HEK293 (cell line): ENCODE measurements at regions not wholly inside any gene's neighbourhood (a gene's known extent, or its start where the extent isn't known, plus 50 kb on each side); places are given as distances from the start of the nearest gene placed in this dataset.

ENCODE experiments used
- CTCF ChIA-PET: fragments of 350-600 bp; formaldehyde crosslinking; extraction: SDS; loops from one replicate; lab custom pipeline; 2021; ENCODE audit warnings: antibody characterized with exemption; lab: Yijun Ruan, JAX
- POLR2A ChIA-PET: fragments of 300-600 bp; formaldehyde crosslinking; extraction: SDS; loops from one replicate; lab custom pipeline; 2020; ENCODE audit warnings: antibody characterized with exemption, inconsistent platforms; lab: Yijun Ruan, JAX
- H3K27ac ChIP-seq: fragments of 200-500 bp; sonication (Bioruptor generic); 2 replicates; pipeline ENCODE4 v1.5.1; 2014; ENCODE audit warnings: low read depth, low read length, control low read depth, inconsistent platforms; ENCODE audit errors: extremely low read depth
- H3K36me3 ChIP-seq, 2 experiments: fragments of 200-500 bp in 1 of 2; sonication (Bioruptor generic) in 1 of 2; 1 replicate in 1 of 2; 2 replicates in 1 of 2; pipeline ENCODE4 v1.5.1; 2014 to 2017; ENCODE audit warnings: inconsistent platforms in 2 of 2, low read length in 2 of 2; ENCODE audit not compliant: control insufficient read depth in 2 of 2, insufficient read depth in 1 of 2
- H3K4me1 ChIP-seq: fragments of 200-500 bp; sonication (Bioruptor generic); 2 replicates; pipeline ENCODE4 v1.5.1; 2014; ENCODE audit warnings: mild to moderate bottlenecking, low read length, inconsistent platforms; ENCODE audit not compliant: control insufficient read depth, insufficient read depth
- H3K4me3 ChIP-seq: 2 replicates; pipeline ENCODE4 v1.5.1; 2011; ENCODE audit warnings: low read depth, mild to moderate bottlenecking, control low read depth, low read length, moderate library complexity
- H3K9me3 ChIP-seq: fragments of 200-500 bp; sonication (Bioruptor generic); 2 replicates; pipeline ENCODE4 v1.5.1; 2014; ENCODE audit warnings: low read depth, low read length, inconsistent platforms; ENCODE audit not compliant: control insufficient read depth, insufficient read depth
- GFI1B ChIP-seq: fragments of 450-650 bp; formaldehyde crosslinking; IDR thresholded peaks from 2 replicates; pipeline ENCODE4 v1.5.1; 2016; ENCODE audit warnings: missing biosample characterization, missing genetic modification characterization
- KLF10 ChIP-seq: fragments of 450-650 bp; IDR thresholded peaks from 2 replicates; pipeline ENCODE4 v1.5.1; 2018; ENCODE audit warnings: missing biosample characterization, mild to moderate bottlenecking, missing genetic modification characterization
- PRDM4 ChIP-seq: fragments of 450-650 bp; formaldehyde crosslinking; IDR thresholded peaks from 2 replicates; pipeline ENCODE4 v1.5.1; 2017; ENCODE audit warnings: missing biosample characterization, missing genetic modification characterization
- ZBTB20 ChIP-seq: fragments of 450-650 bp; formaldehyde crosslinking; IDR thresholded peaks from 2 replicates; pipeline ENCODE4 v1.5.1; 2016; ENCODE audit warnings: missing biosample characterization, missing genetic modification characterization
- ZBTB44 ChIP-seq: fragments of 450-650 bp; IDR thresholded peaks from 2 replicates; pipeline ENCODE4 v1.5.1; 2018; ENCODE audit warnings: missing biosample characterization, mild to moderate bottlenecking, missing genetic modification characterization
- ZNF324 ChIP-seq: fragments of 450-650 bp; formaldehyde crosslinking; IDR thresholded peaks from 2 replicates; pipeline ENCODE4 v1.5.1; 2016; ENCODE audit warnings: missing biosample characterization, missing genetic modification characterization
- ZNF350 ChIP-seq: fragments of 450-650 bp; formaldehyde crosslinking; IDR thresholded peaks from 2 replicates; pipeline ENCODE4 v1.5.0; 2017; ENCODE audit warnings: missing biosample characterization, mild to moderate bottlenecking, missing genetic modification characterization
- ZNF391 ChIP-seq: fragments of 450-650 bp; formaldehyde crosslinking; IDR thresholded peaks from 2 replicates; pipeline ENCODE4 v1.5.1; 2016; ENCODE audit warnings: low read depth, missing biosample characterization, missing genetic modification characterization, borderline replicate concordance
- ZNF404 ChIP-seq: fragments of 450-650 bp; formaldehyde crosslinking; IDR thresholded peaks from 2 replicates; pipeline ENCODE4 v1.5.1; 2017; ENCODE audit warnings: missing biosample characterization, missing genetic modification characterization
- ZNF488 ChIP-seq: fragments of 450-650 bp; formaldehyde crosslinking; IDR thresholded peaks from 2 replicates; pipeline ENCODE4 v1.5.1; 2016; ENCODE audit warnings: missing biosample characterization, missing genetic modification characterization
- ZNF555 ChIP-seq: fragments of 450-650 bp; formaldehyde crosslinking; conservative IDR thresholded peaks from 2 replicates; pipeline ENCODE4 v1.5.1; 2017; ENCODE audit warnings: missing biosample characterization, mild to moderate bottlenecking, missing genetic modification characterization, inconsistent platforms
- ZNF560 ChIP-seq: fragments of 450-650 bp; formaldehyde crosslinking; IDR thresholded peaks from 2 replicates; pipeline ENCODE4 v1.5.1; 2017; ENCODE audit warnings: missing biosample characterization, missing genetic modification characterization, borderline replicate concordance
- ZNF596 ChIP-seq: fragments of 450-650 bp; IDR thresholded peaks from 2 replicates; pipeline ENCODE4 v1.5.0; 2018; ENCODE audit warnings: missing biosample characterization, mild to moderate bottlenecking, missing genetic modification characterization, moderate library complexity
- ZNF623 ChIP-seq: fragments of 450-650 bp; formaldehyde crosslinking; IDR thresholded peaks from 2 replicates; pipeline ENCODE4 v1.5.1; 2016; ENCODE audit warnings: missing biosample characterization, missing genetic modification characterization
- ZNF701 ChIP-seq: fragments of 450-650 bp; formaldehyde crosslinking; IDR thresholded peaks from 2 replicates; pipeline ENCODE4 v1.5.1; 2016; ENCODE audit warnings: missing biosample characterization, missing genetic modification characterization
- ZNF777 ChIP-seq: fragments of 450-650 bp; formaldehyde crosslinking; IDR thresholded peaks from 2 replicates; pipeline ENCODE4 v1.5.1; 2017; ENCODE audit warnings: missing biosample characterization, missing genetic modification characterization, borderline replicate concordance
- ZNF791 ChIP-seq: fragments of 450-650 bp; formaldehyde crosslinking; IDR thresholded peaks from 2 replicates; pipeline ENCODE4 v1.5.1; 2016; ENCODE audit warnings: missing biosample characterization, missing genetic modification characterization
- TF ChIP-seq, protein P1 (sequence below): fragments of 450-650 bp; formaldehyde crosslinking; IDR thresholded peaks from 2 replicates; pipeline ENCODE4 v1.5.1; 2016; ENCODE audit warnings: missing biosample characterization, missing genetic modification characterization, borderline replicate concordance
- TF ChIP-seq, protein P2 (sequence below): fragments of 450-650 bp; formaldehyde crosslinking; IDR thresholded peaks from 2 replicates; pipeline ENCODE4 v1.5.1; 2017; ENCODE audit warnings: missing biosample characterization, missing genetic modification characterization

DNA sequence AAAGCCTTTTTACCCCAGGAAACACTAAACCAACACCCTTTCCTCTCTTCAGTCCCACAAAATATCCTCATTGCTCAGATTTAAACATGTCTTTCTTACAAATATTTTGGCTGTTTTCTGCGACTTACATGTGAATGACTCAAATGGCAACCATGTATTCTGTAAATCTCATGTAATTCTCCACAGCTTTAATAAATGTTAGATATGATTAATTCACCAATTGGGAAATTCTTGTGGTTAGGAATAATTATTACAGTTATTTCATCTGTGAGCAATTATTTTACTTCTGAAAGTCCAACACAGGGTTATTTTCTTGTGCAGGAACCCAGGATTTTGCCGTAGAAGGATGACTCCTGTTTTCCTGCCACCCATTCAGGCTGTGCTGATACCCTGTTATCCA lies 431.5 kb downstream of the LMO4 start:
- ChIA-PET CTCF (no interaction called here), POLR2A (no interaction called here)
- no peak overlapping the region for H3K27ac ChIP-seq
- no peak overlapping the region for H3K4me3 ChIP-seq
- no peaks in the 10 kb centered on the region for H3K9me3 ChIP-seq
- no peak for TF ChIP-seq ZNF404 (tag by site-specific recombination)
- TF ChIP-seq ZNF555 (tag by site-specific recombination) = no peak
- no peak for TF ChIP-seq ZNF391 (tag by site-specific recombination)
- TF ChIP-seq ZNF777 = no peak
- TF ChIP-seq ZNF488 = no peak
- no peak for TF ChIP-seq ZNF623 (tag by site-specific recombination)
- no peak for TF ChIP-seq ZBTB44 (tag by site-specific recombination)
- TF ChIP-seq, protein P1, sequence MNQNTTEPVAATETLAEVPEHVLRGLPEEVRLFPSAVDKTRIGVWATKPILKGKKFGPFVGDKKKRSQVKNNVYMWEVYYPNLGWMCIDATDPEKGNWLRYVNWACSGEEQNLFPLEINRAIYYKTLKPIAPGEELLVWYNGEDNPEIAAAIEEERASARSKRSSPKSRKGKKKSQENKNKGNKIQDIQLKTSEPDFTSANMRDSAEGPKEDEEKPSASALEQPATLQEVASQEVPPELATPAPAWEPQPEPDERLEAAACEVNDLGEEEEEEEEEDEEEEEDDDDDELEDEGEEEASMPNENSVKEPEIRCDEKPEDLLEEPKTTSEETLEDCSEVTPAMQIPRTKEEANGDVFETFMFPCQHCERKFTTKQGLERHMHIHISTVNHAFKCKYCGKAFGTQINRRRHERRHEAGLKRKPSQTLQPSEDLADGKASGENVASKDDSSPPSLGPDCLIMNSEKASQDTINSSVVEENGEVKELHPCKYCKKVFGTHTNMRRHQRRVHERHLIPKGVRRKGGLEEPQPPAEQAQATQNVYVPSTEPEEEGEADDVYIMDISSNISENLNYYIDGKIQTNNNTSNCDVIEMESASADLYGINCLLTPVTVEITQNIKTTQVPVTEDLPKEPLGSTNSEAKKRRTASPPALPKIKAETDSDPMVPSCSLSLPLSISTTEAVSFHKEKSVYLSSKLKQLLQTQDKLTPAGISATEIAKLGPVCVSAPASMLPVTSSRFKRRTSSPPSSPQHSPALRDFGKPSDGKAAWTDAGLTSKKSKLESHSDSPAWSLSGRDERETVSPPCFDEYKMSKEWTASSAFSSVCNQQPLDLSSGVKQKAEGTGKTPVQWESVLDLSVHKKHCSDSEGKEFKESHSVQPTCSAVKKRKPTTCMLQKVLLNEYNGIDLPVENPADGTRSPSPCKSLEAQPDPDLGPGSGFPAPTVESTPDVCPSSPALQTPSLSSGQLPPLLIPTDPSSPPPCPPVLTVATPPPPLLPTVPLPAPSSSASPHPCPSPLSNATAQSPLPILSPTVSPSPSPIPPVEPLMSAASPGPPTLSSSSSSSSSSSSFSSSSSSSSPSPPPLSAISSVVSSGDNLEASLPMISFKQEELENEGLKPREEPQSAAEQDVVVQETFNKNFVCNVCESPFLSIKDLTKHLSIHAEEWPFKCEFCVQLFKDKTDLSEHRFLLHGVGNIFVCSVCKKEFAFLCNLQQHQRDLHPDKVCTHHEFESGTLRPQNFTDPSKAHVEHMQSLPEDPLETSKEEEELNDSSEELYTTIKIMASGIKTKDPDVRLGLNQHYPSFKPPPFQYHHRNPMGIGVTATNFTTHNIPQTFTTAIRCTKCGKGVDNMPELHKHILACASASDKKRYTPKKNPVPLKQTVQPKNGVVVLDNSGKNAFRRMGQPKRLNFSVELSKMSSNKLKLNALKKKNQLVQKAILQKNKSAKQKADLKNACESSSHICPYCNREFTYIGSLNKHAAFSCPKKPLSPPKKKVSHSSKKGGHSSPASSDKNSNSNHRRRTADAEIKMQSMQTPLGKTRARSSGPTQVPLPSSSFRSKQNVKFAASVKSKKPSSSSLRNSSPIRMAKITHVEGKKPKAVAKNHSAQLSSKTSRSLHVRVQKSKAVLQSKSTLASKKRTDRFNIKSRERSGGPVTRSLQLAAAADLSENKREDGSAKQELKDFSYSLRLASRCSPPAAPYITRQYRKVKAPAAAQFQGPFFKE (tag by site-specific recombination) = no peak
- no peak for TF ChIP-seq ZNF560 (tag by site-specific recombination)
- TF ChIP-seq KLF10 (tag by site-specific recombination) = no peak
- no peak for TF ChIP-seq ZNF791 (tag by site-specific recombination)
- no peak for TF ChIP-seq ZNF596 (tag by site-specific recombination)
- no peak for TF ChIP-seq ZNF324
- no peak for TF ChIP-seq GFI1B
- TF ChIP-seq, protein P2, sequence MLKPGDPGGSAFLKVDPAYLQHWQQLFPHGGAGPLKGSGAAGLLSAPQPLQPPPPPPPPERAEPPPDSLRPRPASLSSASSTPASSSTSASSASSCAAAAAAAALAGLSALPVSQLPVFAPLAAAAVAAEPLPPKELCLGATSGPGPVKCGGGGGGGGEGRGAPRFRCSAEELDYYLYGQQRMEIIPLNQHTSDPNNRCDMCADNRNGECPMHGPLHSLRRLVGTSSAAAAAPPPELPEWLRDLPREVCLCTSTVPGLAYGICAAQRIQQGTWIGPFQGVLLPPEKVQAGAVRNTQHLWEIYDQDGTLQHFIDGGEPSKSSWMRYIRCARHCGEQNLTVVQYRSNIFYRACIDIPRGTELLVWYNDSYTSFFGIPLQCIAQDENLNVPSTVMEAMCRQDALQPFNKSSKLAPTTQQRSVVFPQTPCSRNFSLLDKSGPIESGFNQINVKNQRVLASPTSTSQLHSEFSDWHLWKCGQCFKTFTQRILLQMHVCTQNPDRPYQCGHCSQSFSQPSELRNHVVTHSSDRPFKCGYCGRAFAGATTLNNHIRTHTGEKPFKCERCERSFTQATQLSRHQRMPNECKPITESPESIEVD (tag by site-specific recombination) = no peak
- no peak for TF ChIP-seq ZBTB20 (tag by site-specific recombination)
- TF ChIP-seq ZNF701 (tag by site-specific recombination) = no peak
- TF ChIP-seq PRDM4 (tag by site-specific recombination) = no peak
- TF ChIP-seq ZNF350 (tag by site-specific recombination) = no peak
- no peaks in the 10 kb centered on the region for H3K4me1 ChIP-seq
- H3K36me3 ChIP-seq = no peaks in the 10 kb centered on the region
